ENCODE measurements at regions not wholly inside any gene's neighbourhood (a gene's known extent, or its start where the extent isn't known, plus 50 kb on each side); places are given as distances from the start of the nearest gene placed in this dataset.
"Not testable (repeated sequence)": the region's sequence is repeated elsewhere in the genome, so short reads cannot be mapped to it uniquely, and the experiment has no call there.

- DNase-seq (ENCODE audit: low spot score): no peak
These were observed 131.1 kb downstream of the JRKL start for GRCh38 chr11:96520939-96521338.

GRCh38 chr11:96523656-96524055, 133.8 kb downstream of the JRKL start:
- no peak for DNase-seq (ENCODE audit: low spot score)

DNA sequence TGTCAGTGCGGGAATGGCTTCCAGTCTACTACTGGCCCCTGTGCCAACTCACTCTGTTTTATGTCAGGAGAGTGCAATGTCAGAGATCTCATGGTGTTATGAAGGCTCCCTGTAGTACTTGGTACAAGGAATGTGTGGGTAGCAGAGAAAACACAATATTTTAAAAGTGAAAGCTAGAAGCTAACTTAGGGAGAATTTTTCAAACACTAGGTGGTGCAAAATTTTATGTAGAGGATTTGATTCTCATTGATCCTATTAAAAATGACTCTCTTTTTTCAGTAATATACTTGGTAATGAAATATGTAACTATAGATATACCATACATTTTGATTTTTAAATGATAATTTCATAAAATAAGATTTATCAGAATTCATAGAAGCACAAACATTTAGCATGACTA, 134.7 kb downstream of the JRKL start:
- DNase-seq (ENCODE audit: low spot score): no peak

GRCh38 chr11:96530473-96530872, 140.7 kb downstream of the JRKL start:
- no peak for DNase-seq (ENCODE audit: low spot score)

DNA sequence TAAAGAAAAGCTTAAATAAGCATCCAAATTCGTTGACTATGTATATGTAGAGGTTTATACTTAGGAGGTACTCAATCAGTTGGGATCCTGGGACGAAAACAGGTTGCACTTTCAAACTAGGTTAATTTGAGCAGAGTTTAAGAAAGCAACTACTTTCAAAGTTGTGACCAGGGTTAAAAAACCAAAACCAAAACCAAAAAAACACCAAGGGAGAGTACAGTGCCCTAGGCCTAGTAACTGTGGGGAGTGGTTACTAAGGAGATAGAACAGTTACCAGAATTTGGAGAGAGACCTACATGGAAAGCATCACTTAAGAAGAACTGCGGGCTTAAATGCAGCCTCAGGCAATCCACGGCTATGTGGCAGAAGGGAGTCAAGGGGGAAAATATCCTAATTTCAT, 148.3 kb downstream of the JRKL start:
- no peak for DNase-seq (ENCODE audit: low spot score)

DNA sequence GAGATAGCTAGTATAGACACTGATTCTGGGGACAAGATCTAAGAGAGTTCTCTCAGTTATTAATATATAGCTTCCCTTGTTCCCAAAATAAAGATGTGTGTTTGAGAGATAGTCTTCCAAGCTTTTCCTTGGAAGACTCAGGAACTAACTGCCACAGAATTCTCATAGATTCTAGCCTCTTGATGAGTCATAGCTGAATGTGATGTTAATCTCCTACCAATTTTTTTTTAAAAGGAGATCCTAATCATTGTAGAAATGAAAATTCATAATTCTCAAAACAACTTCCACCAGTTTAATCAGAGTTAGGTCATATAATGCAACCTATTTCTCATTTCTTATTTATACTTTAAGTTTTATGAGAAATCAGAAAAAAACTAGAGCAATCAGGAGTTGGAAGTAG, 148.8 kb downstream of the JRKL start:
- no peak for DNase-seq (ENCODE audit: low spot score)

- DNase-seq (ENCODE audit: low spot score): no peak
These were observed 151.1 kb downstream of the JRKL start for GRCh38 chr11:96540875-96541274.

GRCh38 chr11:96543177-96543576, 153.4 kb downstream of the JRKL start:
- DNase-seq (ENCODE audit: low spot score): no peak

GRCh38 chr11:96545192-96545591, 155.4 kb downstream of the JRKL start:
- DNase-seq (ENCODE audit: low spot score): not testable (repeated sequence)

GRCh38 chr11:96551136-96551535, 161.3 kb downstream of the JRKL start:
- no peak for DNase-seq (ENCODE audit: low spot score)

DNA sequence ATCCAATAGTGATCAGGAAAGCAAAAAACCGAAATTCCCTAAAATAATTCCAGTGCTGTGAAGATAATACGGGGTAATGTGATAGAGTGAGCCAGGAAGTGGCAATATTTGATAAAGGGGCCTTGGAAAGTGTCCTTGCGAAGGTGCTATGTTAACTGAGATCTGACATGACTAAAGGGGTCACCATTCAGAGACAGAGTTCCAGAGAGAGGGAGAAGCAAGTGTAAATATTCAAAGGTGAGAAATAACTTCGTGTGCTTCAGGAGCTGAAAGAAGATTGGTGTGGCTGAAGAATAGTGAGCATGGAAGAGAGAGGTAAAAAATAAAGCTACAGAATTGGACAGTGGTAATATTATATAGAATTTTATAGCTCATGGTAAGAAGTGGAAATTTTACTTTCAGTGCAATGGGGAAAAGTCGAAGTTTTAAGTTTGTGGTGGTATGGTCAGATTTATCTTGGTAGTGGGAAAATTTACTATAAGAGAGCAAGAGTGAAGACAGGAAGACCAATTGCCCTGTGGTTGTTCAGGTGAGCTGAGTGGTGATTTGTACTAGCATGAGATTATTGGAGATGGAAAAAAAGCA, 164.5 kb downstream of the JRKL start:
- DNase-seq (ENCODE audit: low spot score): no peak

GRCh38 chr11:96555826-96556225, 166.0 kb downstream of the JRKL start:
- DNase-seq (ENCODE audit: low spot score): not testable (repeated sequence)

- not testable (repeated sequence) for DNase-seq (ENCODE audit: low spot score)
These were observed 170.9 kb downstream of the JRKL start for GRCh38 chr11:96560727-96561126.

GRCh38 chr11:96567176-96567575, 177.4 kb downstream of the JRKL start:
- DNase-seq (ENCODE audit: low spot score): no peak

DNA sequence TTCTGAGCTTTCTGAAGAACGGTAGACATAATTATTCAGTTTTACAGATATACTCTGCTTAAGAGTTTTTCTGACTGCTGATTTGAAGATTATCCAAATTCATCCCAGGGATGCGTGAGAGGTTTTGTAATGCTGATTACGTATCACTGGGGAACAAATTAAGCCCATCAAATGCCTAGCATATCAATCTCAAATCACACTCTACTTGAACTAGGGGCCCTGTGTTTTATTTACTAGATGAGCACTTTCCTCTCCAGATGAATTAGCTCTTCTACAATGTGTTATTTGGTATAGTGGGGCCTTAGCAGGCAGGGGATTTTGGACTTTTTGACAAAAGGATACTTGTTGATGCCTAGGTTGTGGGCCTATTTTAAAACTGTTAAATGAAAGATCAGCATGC, 177.9 kb downstream of the JRKL start:
- no peak for DNase-seq (ENCODE audit: low spot score)

GRCh38 chr11:96576383-96576782, 186.6 kb downstream of the JRKL start:
- no peak for DNase-seq (ENCODE audit: low spot score)

- no peak for DNase-seq (ENCODE audit: low spot score)
These were observed 188.6 kb downstream of the JRKL start for GRCh38 chr11:96578379-96578778.

DNA sequence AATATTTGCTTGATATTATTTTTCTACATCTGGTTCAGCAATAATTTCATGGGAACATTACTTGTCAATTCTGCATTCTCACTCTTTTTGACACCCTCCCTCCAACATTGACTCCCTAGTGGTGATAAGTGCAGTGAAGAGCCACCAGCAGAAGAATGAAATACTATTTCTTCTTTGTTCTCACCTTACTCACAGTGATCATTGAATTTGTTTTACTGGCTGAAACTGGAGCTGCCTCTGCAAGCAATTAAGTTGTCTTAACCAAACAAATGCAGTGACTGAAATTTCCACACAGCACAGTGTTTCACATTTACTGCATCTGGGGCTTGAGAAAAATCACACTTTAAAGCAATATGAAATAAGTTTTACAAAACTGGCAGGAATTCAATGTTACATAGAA, 189.8 kb downstream of the JRKL start:
- no peak for DNase-seq (ENCODE audit: low spot score)

- DNase-seq (ENCODE audit: low spot score): no peak
These were observed 190.7 kb downstream of the JRKL start for GRCh38 chr11:96580476-96581040.

DNA sequence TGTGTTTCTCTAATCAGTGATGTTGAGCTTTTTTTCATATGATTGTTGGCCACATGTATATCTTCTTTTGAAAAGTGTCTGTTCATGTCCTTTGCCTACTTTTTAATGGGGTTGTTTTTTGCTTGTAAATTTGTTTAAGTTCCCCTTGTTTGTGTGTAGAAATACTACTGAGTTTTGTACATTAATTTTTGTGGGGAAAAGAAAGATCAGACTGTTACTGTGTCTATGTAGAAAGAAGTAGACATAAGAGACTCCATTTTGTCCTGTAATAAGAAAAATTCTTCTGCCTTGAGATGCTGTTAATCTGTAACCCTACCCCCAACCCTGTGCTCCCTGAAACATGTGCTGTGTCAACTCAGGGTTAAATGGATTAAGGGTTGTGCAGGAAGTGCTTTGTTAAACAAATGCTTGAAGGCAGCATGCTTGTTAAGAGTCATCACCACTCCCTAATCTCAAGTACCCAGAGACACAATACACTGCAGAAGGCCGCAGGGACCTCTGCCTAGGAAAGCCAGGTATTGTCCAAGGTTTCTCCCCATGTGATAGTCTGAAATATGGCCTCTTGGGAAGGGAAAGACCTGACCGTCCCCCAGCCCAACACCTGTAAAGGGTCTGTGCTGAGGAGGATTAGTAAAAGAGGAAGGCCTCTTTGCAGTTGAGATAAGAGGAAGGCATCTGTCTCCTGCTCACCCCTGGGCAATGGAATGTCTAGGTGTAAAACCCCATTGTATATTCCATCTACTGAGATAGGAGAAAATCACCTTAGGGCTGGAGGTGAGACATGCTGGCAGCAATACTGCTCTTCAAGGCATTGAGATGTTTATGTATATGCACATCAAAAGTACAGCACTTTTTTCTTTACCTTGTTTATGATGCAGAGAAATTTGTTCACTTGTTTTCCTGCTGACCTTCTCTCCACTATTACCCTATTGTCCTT, 196.4 kb downstream of the JRKL start:
- not testable (repeated sequence) for DNase-seq (ENCODE audit: low spot score)

DNA sequence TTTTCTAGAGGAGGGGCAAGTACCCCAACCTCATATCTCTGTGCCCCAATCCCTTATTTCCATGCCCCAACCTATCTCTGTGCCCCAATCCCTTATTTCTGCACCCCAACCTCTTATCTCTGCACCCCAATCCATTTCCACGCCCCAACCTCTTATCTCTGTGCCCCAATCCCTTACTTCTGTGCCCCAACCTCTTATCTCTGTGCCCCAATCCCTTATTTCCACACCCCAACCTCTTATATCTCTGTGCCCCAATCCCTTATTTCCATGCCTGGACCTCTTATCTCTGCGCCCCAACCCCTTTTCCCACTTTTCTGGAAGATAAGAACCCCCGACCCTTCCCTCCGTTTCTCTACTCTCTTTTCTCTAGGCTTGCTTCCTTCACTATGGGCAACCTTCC, 199.0 kb downstream of the JRKL start:
- not testable (repeated sequence) for DNase-seq (ENCODE audit: low spot score)

DNA sequence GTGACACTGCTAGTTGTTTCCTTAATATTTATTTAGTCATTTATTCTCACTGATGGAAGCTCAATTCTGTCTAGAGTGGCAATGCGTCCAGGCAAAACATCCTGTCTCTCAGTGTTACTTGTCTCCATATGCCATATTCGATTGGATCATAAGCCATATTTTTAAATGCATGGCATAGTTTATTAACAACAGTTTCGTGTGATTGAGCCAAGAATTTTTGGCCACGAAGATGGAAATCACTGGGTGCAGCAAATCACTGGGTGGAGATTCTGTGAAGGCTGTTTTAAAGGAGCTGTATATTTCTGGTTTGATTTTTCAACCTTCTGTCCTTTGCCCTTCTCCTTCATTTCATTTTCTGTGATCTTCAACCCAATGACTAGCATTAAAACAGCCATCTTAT, 205.2 kb downstream of the JRKL start:
- no peak for DNase-seq (ENCODE audit: low spot score)

DNA sequence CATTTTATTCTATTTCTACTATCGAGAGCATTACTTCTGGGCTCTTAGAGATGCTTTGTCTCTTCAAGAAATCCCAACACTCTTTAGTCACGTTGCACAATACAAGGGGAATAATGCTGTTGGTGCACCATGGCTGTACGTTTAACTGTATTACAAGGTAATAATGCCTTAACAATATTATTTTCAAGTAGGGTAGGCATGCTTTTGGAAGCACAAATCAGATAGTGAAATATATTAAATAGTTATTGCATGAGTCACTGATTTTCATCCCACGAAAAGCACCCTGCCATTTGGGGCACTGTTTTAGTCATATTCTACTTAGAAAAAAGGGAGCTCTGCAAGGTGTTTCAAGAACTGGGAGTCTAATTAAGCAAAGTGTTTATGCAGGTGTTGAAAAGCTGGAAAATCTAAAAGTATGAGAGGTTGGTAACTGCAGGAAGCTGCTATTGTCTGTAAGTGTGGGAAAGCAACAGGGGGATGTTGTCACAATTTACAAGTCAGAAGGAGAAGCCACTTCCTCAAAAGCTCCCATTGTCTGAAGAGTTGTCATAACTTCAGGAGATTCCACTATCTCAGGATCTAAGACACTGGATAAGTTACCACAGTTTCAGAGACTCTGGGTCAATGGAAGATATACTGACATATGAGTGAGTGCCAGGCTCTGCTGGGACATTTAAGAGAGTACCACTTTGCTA, 218.2 kb downstream of the JRKL start:
- DNase-seq (ENCODE audit: low spot score): no peak

Measured in LoVo (cell line).